GM19438 (cell line): ENCODE measurements at regions not wholly inside any gene's neighbourhood (a gene's known extent, or its start where the extent isn't known, plus 50 kb on each side); places are given as distances from the start of the nearest gene placed in this dataset.

Experiments used
- ATAC-seq: cut with Tn5 transposase; IDR thresholded peaks from one replicate; pipeline ENCODE4 v1.9.1; 2021; ENCODE audit warnings: low read depth; ENCODE audit not compliant: unreplicated experiment

DNA sequence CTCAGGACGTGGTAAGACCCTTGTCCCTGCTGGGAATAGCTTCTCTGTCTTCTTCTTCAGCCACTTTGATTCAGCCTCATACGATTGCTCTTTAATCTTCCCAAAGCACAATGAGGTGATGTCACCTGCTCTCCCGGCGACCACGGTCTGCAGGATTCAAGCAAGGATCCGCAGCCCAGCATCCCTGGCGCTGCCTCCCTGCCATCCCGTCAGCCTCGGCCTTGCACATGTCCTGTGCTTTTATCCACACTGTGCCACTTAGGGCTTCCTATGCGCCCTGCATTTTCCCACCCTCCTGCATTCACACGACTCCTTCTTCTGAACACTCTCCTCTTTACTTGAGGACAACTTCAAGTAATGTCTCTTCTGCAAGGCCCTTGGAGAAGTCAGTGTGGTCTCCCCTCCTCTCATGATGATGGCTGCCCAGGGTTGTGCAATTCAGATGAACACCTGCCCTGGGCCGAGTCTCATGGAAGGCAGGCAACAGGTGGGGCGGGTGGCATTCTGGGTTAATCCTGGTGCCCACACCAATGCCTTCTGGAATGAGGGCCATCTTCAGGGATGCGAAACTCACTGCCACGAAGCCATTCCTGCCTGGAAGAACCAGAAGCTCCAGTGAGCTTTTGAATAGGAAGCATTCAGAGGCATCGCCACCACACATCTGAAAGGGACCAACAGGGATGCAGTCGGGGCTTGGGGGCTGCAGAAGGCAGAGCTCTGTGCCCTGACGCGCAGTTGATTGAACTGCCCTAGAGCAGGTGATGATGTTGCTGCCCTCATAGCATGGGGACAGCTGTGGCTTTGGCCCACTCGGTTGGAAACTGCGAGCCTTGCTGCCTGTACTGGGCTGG is 287.5 kb downstream of the GLRX3 start:
- no peak for ATAC-seq

DNA sequence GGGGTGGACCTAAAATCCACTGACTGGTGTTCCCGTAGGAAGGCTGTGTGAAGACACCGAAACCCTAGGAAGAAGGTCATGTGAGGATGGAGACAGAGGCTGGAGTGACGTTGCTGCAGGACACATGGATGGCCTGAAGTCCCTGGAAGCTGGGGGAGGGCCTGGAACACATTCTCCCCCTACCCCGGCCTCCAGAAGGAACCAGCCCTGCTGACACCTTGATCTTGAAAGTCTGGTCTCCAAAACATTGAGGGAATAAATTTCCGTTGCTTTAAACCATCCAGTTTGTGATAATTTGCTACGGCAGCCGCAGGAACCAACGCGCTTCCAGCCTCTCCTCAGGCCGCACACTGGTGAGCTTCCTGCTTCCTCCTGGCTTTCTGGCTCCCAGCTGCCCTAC is 288.2 kb downstream of the GLRX3 start:
- ATAC-seq: no peak

DNA sequence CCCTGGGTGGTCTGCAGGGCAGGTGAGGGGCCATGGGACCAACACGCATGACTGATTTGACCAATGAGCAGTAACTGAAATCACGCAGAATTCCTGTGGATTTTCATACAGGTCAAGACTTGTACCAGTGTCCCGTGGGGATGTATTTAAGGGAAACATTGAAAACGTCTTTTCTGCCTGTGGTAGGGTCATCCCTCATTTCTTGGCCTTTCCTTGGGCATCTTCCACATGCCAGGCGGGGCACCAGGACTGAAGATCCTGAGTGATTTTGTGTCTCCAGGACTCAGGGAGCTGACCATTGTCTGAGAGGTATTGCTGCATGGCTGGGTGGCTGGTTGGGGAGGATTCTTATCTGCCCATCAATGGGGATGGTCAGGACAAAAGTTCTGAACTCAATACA is 289.0 kb downstream of the GLRX3 start:
- no peak for ATAC-seq

DNA sequence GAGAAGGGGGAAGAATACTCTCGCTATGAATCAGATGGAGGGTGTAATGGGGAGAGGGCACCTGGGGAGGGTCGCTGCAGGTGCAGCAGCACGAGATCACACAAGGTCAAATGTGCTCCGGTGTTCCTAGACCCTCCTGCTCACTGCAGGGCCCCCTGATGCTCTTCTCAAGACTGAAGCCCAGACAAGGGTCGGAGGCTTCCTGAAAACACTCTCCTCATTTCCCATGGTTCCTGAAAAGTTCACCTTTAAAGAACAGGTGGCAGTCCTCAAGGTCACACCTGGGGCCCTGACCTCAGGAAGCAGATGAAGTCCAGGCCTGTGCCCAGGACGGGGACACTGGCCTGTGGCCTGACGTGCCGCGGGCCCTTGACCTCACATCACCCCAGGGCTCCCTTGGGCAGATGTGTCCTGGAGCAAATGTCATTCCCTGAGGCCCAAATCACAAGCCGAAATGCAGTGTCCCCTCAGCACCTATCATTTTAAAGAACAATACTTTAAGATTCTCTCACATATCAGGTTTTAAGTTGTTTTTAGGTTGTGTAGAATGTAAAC is 289.8 kb downstream of the GLRX3 start:
- ATAC-seq: no peak

DNA sequence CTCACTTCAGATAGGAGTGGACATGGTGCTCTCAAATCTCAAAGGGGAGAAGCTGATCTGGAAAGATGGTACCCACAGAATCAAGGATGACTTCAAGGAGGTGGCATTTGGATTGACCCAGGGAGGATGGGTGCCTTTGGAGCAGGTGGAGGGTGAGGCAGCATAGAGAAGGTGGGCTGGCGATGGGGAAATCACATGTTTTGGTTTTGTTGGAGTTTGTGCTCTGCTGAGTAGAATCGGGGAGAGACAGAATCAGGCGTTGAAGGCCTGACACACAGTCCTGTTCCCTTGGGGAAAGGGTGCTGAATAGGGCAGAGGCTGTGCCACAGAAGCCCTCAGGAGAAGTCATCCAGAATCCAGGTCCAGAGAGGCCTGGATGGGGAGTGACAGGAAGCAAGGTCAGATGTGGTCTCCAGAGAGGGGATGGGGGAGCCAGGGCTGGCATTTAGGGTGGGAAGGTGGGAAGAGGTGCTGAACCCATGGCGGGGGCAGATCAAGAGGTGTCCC is 291.1 kb downstream of the GLRX3 start:
- ATAC-seq: no peak

DNA sequence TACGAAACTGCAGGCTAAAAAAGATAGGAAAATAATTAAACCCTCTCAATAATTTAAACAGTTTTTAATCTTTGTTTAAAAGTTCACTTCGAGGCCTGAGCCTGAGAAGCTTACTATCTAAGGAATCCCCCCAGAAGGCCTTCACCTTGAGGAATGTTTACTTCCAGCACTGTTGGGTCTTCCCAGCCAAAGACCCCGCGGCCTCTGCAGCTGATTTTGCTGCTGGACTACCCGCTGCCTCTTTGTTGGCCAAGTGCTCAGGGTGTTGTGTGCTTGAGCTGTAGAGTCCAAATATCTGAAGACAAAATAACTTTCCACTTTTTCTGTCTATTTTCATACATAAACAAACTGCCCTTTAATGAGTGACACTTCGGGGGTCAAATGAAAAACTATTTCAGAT is 292.7 kb downstream of the GLRX3 start:
- no peak for ATAC-seq

DNA sequence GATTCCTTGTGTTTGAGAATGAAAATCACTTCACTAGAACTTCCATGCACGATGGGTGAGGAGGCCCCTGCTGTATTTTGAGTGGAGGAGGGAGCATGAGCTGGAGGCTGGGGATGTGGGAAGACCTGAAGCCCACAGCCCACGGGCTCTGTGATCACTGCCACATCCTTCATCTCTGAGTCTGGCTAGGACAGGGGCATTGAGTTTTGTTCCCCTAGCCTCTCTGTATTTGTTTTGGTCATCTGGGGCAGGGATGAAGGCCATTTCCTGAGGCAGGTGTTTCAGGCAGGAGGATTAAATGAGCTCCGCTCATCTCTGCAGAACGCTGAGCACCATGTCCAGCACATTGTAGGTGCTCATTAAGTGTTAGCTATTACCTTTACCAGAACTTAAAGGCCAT is 293.6 kb downstream of the GLRX3 start:
- ATAC-seq: no peak

DNA sequence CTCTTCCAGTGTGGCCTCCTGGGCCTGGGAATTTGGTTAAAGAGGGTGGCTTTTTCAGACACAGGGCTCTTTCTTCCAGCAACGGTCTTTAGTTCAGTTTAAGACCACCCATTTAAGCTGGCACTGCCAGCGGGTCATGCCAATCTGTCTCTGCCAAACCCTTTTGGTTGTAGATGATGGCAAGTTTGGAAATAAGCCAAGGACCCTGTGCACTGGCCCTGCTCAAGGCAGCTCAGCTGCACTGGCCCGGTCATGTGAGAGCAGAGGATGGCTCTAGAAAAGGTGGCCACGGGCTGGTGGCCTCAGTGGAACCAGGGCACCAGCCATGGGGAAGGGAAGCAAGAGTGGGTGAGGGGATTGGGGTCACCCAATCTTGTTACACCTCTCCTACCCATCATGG is 294.1 kb downstream of the GLRX3 start:
- ATAC-seq: no peak

DNA sequence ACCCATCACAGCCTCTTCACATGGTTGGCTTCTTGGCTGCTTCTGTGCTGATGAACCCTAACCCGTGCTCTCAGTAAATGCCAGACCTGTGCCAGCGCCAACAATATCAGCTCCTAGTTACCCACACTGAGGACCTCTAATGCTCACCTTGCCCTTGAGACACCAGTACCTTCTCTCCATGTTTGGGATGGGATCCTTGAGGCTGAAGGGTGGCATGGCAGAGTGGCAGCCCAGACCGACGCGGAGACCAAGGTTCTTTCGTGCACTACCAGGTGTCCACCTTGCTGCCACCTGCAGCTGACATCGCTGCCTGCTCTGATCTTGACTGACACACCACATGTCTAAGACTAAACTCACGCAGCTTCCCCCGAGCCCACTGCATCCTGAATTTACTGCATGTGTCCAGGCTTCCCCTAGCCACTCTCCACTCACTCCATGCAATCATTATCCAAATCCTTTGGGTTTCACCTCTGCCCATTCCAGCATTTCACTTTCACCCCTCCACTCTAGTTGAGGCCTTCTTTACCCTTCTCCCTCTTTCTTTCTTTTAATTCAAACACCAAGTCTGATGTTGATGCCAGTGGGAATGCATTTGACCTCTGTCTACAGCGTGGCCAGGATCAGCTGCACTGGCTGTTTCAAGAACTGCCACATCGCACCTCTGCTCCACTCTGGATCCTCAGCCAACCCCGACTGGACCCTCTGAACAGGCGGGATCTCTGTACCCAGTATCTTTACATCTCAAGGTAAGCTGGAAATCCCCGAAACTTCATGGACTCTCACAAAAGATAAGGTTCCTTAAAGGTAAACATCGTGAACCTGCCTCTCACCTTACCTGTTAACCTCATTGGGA is 294.9 kb downstream of the GLRX3 start:
- no peak for ATAC-seq

DNA sequence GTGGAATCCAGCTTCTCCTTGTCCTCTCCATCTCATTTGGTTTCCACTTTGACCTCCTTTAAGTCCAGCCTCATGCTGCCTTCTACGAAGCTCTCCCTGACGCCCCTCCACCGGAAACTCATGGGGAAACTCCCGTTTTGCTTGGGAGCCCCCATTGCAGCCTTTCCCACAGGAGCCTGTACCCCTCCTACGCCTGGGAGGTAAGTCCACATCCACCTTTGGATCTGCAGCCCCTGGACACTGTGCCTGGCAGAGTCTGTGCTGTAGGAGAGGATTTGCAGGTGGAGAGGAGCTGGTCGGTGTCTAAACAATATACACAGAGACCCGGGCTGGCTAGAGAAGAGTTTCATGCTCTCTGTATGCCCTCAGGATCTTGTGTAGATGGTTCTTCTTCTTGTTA is 296.1 kb downstream of the GLRX3 start:
- no peak for ATAC-seq

DNA sequence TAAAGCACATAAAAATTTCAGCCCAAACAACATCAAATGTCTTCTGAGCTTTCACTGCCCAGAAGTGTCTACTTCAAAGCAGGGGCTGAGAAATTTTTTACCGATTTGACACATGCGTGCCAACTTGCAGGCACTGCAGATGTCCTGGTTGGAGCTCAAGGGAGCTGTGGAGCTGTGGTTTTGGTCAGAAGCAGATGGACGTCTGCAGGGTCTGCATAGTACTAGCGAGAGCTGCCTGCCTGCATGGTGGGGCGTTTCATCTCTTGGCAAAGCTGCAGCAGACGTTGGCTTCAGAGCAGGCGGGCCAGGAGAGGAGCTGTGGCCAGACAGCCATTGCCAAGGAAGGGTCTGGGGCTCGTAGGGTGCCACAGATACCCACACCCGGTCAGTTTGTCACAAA is 296.7 kb downstream of the GLRX3 start:
- no peak for ATAC-seq

DNA sequence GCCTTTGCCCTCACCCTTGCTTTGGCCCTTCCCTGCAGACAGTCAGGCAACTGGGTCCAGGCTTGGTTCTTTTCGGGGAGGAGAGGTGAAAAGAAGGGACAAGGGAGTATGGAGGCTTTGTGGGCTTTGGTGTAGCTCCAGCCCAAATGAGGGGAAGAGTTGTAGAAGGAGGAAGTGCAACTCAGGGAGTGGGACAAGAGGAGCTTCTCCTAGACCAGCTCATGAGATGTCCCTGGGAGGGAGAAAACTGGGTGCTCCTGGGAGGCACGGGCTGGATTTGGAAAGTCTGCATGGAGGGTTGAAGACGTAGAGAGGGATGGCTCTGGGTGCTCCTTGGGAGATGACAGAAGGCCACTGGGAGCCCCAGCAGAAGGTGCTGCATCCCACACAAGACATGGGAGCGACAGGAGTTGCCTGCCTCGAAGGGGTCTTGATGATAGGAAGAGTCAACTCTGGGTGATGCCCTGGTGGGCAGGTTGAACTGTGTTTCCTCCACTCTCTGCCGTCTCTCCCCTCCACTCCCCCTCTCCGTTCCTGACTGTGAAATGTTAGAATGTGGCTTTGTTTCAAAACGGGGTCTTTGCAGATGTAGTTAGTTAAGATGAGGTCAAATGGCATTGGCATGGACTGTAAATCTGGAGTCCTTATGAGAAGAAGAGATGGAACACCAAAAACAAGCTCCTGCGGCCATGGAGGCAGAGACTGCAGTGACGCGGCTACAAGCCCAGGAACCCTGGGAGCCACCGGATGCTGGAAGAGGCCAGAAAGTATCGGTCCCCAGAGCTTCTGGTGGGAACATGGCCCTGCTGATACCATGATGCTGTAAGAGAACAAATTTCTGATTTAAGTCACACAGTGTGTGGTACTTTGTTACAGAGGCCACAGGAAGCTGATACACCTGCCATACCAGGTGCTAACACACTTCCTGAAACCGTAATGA is 298.5 kb downstream of the GLRX3 start:
- ATAC-seq: no peak

DNA sequence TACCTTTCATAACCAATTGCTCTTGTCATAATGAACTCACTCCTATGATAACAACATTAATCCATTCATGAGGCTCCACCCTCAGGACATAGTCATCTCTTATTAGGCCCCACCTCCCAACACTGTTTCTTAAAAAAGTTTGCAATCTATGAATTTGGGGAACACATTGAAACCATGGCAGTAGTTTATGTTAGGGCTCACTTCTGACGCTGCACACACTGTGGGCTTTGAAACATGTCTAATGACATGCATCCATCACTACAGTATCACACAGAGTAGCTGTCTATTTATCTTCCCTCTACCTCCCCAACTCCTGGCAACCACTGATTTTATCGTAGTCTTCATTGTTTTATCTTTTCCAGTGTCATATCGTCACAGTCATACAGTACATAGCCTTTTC is 299.8 kb downstream of the GLRX3 start:
- no peak for ATAC-seq

DNA sequence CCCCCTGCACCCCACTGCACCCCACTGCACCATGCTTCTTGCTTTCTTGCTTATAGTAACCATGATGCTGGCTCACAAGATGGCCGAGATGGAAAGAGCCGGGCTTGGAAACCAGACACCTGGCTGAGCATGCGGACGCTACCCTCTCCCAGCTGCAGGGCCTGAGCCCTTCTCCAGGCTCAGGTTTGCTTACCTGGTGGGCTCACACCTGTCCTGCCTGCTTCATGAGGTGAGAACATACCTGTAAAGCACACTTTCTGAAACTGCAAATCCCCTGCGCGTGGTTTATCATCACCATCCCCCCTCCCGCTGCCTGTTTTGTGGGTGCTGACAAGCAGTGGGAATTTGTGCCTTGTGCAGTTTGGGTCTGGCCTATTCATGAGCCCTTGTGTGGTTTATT is 302.7 kb downstream of the GLRX3 start:
- ATAC-seq: no peak

DNA sequence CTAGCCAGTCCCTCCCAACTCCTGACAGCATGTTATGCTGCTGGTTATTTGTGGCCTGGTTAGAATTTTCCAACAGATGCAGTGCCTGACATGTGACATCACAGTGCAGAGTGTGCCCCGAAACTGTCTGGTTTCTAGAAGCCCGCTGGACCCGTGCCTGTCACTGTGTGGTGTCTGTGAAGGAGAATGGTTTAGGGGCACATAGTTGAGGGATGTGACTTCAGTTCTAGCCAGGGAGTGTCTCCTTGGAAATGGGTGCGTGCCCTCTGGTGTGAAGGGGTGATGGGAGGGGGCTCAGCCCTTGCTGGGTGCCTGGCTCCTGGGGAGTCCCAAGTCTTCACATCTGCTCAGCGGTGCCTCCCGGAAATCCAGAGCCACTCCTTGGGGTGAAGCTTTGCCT is 303.6 kb downstream of the GLRX3 start:
- ATAC-seq: no peak

DNA sequence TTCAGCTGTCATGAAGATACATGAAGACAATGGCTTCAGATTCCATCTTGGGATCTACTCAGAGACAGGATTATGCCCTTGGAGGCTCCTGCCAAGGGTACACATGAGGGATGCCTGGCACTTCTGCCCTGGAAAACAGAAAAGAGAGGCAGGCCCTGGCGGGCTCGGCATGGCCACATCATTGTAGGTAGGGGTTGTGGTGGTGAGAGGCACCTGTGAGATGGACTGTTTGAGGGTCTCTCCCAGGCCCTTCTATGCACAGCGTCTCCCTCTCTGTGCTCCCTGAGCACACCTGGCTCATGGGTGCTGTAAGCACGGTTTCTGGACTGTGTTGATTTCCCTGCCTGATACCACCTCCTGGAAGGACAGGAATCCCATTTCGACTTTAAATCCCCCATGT is 304.3 kb downstream of the GLRX3 start:
- ATAC-seq: no peak

DNA sequence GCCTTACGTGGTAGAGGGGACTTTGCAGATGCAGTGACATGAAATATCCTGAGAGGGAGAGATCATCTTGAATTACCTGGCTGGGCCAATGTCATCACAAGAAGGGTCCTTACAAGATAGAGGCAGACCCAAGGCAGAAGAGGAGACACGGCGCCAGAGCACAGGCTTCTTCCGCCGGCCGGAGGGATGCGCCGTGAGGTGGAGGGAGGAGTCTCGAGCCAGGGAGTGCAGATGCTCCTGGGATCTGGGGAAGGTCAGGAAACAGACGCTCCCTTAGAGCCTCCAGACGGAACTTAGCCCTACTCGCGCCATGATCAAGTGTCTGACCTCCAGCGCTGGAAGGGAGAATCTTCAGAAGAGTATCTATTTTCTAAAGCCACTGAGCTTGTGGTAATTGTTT is 304.8 kb downstream of the GLRX3 start:
- no peak for ATAC-seq

DNA sequence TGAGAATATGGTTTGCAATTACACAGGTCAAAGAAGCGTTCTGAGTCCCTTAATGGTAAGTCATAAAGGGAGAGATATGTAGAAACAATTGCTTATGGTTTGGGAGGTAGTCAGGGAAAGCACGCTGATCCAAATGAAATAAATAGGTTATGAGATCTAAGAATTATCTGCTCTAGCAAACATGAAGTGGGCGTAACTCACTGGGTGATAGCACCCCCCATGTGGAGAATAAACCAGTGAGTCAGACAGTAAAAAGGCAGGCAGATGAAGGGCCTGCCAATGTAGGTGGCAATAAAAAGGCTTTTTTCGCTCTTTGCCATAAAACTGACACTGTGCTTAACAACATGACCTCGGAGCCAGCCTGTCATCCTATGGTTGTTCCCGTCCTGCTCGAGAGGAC is 306.9 kb downstream of the GLRX3 start:
- ATAC-seq: no peak

DNA sequence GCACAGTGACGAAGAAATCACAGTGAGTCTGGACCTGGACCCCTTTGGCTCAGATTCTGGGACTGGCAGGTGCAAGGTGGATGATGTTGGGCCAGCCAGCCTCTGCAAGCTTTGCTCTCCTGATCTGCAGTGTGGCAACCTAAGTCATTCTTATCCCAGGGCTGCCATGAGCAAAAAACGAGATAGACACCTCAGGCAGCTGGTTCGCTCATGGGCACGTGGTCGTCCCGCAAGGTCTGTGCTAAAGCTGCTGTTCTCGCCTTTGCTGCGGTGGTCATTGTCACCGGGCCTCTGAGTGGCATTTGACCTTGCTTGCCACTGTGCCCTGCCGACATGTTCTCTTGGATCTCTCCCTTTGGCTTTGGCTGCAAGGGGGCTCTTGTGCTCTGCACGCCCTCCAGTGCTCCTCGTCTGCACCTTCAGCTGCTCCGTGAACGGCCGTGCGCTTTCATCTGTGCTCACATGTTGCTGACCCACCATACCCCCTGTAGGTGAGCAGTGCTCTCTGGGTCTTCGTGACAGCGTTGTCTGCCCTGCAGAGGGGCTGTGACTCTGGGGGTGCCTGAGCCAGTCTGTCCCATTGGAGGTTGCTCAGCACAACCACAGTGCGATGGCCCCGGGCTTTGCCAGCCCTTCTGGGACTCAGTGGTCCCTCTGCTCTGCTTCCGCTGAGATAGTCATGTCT is 317.0 kb downstream of the GLRX3 start:
- ATAC-seq: no peak
